ENCODE measurements at regions not wholly inside any gene's neighbourhood (a gene's known extent, or its start where the extent isn't known, plus 50 kb on each side); places are given as distances from the start of the nearest gene placed in this dataset.

DNA sequence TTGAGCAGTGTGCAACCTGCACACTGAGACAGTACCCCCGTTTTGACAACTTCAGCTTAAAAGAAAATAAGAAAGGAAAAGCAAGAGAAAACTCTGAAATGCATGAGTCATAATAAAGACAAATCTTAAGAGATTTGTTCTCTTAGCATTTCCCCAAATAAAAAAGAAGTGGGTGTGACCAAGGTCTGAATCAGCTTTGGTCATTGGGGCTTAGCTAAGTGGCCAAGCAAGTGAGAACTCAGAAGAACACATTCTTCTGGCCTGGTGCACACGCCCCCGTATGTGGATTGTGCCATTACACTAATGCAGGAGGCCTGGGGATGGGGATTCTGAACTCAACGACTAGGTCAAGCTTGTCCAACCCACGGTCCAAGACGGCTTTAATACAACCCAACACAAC lies 56.9 kb upstream of the PDZRN3 start:
- TF ChIP-seq CTCF (IDR thresholded peaks at IDR 0.05; ENCODE audit: poor library complexity, severe bottlenecking) (no peak), EZH2 (IDR thresholded peaks at IDR 0.05; ENCODE audit: borderline replicate concordance, insufficient read depth, low read length, poor library complexity, severe bottlenecking) (no peak), EP300 (conservative IDR thresholded peaks at IDR 0.05; ENCODE audit: poor library complexity, severe bottlenecking) (no peak)
